HepG2 (cell line): ENCODE measurements at regions not wholly inside any gene's neighbourhood (a gene's known extent, or its start where the extent isn't known, plus 50 kb on each side); places are given as distances from the start of the nearest gene placed in this dataset.

Source experiments
- BRD4 ChIP-seq: sonication (generic); formaldehyde crosslinking; IDR thresholded peaks from 2 replicates; pipeline ENCODE4 v1.4.0; 2020; ENCODE audit warnings: missing genetic modification reagents
- SP5 ChIP-seq: IDR thresholded peaks from 2 replicates; pipeline ENCODE4 v1.6.1; 2016; ENCODE audit warnings: low read depth, borderline replicate concordance
- ZFP41 ChIP-seq: sonication (generic); formaldehyde crosslinking; IDR thresholded peaks from 2 replicates; pipeline ENCODE4 v1.4.0; 2020; ENCODE audit warnings: mild to moderate bottlenecking, missing genetic modification reagents, borderline replicate concordance
- ZFYVE20 ChIP-seq: sonication (generic); formaldehyde crosslinking; IDR thresholded peaks from 2 replicates; pipeline ENCODE4 v1.8.0; 2023; ENCODE audit warnings: low read depth, mild to moderate bottlenecking, moderate library complexity, missing genetic modification reagents, borderline replicate concordance
- ZNF354B ChIP-seq: sonication (generic); formaldehyde crosslinking; IDR thresholded peaks from 2 replicates; pipeline ENCODE4 v1.8.0; 2022; ENCODE audit warnings: mild to moderate bottlenecking, missing genetic modification reagents
- TF ChIP-seq, protein P1 (sequence below): sonication (generic); formaldehyde crosslinking; IDR thresholded peaks from 2 replicates; pipeline ENCODE4 v1.5.0; 2020; ENCODE audit warnings: mild to moderate bottlenecking, missing genetic modification reagents, moderate library complexity
- TF ChIP-seq, protein P2 (sequence below): IDR thresholded peaks from 2 replicates; pipeline ENCODE4 v1.6.1; 2012; ENCODE audit warnings: inconsistent platforms
- TF ChIP-seq, protein P3 (sequence below): sonication (generic); formaldehyde crosslinking; IDR thresholded peaks from 2 replicates; pipeline ENCODE4 v1.4.0; 2020; ENCODE audit warnings: missing genetic modification reagents
- TF ChIP-seq, protein P4 (sequence below): sonication (generic); formaldehyde crosslinking; IDR thresholded peaks from 2 replicates; pipeline ENCODE4 v1.5.0; 2020; ENCODE audit warnings: missing genetic modification reagents

DNA sequence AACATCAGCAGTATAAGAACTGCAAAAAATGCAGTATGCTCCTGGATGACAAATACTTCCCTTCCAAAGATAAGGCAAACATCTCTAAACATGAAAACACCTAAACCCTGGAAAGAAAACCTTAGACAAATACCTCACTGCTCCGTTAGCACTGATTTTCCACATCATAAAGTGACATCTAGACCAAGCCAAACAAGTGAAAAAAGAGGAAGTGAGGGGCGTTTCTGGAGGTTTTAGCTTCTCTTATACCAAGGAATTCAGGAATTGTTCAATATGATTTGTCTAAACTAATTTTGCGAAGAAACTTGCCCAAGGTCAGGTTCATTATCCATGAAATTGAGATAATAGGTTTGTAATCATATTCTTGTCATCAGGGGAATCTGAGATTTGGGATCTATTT is 279.7 kb downstream of the ADRA2A start:
- TF ChIP-seq, protein P1, sequence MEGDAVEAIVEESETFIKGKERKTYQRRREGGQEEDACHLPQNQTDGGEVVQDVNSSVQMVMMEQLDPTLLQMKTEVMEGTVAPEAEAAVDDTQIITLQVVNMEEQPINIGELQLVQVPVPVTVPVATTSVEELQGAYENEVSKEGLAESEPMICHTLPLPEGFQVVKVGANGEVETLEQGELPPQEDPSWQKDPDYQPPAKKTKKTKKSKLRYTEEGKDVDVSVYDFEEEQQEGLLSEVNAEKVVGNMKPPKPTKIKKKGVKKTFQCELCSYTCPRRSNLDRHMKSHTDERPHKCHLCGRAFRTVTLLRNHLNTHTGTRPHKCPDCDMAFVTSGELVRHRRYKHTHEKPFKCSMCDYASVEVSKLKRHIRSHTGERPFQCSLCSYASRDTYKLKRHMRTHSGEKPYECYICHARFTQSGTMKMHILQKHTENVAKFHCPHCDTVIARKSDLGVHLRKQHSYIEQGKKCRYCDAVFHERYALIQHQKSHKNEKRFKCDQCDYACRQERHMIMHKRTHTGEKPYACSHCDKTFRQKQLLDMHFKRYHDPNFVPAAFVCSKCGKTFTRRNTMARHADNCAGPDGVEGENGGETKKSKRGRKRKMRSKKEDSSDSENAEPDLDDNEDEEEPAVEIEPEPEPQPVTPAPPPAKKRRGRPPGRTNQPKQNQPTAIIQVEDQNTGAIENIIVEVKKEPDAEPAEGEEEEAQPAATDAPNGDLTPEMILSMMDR, result no peak
- TF ChIP-seq ZFYVE20, result no peak
- TF ChIP-seq ZNF354B (CRISPR knock-in tag), result no peak
- no peak for TF ChIP-seq SP5
- TF ChIP-seq, protein P2, sequence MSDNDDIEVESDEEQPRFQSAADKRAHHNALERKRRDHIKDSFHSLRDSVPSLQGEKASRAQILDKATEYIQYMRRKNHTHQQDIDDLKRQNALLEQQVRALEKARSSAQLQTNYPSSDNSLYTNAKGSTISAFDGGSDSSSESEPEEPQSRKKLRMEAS, result no peak
- TF ChIP-seq ZFP41 (CRISPR knock-in tag), result no peak
- no peak for TF ChIP-seq BRD4
- TF ChIP-seq, protein P3, sequence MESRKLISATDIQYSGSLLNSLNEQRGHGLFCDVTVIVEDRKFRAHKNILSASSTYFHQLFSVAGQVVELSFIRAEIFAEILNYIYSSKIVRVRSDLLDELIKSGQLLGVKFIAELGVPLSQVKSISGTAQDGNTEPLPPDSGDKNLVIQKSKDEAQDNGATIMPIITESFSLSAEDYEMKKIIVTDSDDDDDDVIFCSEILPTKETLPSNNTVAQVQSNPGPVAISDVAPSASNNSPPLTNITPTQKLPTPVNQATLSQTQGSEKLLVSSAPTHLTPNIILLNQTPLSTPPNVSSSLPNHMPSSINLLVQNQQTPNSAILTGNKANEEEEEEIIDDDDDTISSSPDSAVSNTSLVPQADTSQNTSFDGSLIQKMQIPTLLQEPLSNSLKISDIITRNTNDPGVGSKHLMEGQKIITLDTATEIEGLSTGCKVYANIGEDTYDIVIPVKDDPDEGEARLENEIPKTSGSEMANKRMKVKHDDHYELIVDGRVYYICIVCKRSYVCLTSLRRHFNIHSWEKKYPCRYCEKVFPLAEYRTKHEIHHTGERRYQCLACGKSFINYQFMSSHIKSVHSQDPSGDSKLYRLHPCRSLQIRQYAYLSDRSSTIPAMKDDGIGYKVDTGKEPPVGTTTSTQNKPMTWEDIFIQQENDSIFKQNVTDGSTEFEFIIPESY, result no peak
- TF ChIP-seq, protein P4, sequence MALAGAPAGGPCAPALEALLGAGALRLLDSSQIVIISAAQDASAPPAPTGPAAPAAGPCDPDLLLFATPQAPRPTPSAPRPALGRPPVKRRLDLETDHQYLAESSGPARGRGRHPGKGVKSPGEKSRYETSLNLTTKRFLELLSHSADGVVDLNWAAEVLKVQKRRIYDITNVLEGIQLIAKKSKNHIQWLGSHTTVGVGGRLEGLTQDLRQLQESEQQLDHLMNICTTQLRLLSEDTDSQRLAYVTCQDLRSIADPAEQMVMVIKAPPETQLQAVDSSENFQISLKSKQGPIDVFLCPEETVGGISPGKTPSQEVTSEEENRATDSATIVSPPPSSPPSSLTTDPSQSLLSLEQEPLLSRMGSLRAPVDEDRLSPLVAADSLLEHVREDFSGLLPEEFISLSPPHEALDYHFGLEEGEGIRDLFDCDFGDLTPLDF (CRISPR knock-in tag), result no peak
